HCT116 (cell line): ENCODE measurements at regions not wholly inside any gene's neighbourhood (a gene's known extent, or its start where the extent isn't known, plus 50 kb on each side); places are given as distances from the start of the nearest gene placed in this dataset.

ENCODE experiments used
- ATAC-seq: fragments of 200-7000 bp; cut with Tn5 transposase; 2 replicates; pipeline ENCODE4 v1.9.1; 2020; ENCODE audit warnings: mild to moderate bottlenecking, moderate library complexity
- BruUV-seq: library from RNA; stranded (reverse); fragments of 400-500 nt; replicated peaks from 2 replicates; lab custom pipeline; 2021; lab: Mats Ljungman, UMichigan
- CTCF ChIA-PET: fragments of 300-600 bp; sonication (Branson Sonifier 250); formaldehyde crosslinking; loops from one replicate; lab custom pipeline; 2021; ENCODE audit warnings: antibody characterized with exemption; lab: Charles Lee
- POLR2A ChIA-PET: fragments of 300-600, 350-600 bp; sonication (Branson Sonifier 250); formaldehyde crosslinking; loops from one replicate; lab custom pipeline; 2021; ENCODE audit warnings: antibody characterized with exemption; lab: Charles Lee
- RAD21 ChIA-PET, 2 experiments: fragments of 300-600 bp; sonication (Branson Sonifier 250); formaldehyde crosslinking; loops; one replicate each; lab custom pipeline; 2023; ENCODE audit warnings: low total read pairs in 2 of 2; ENCODE audit not compliant: uncharacterized antibody in 2 of 2, unreplicated experiment in 2 of 2, low non-redundant PET in 1 of 2; lab: Charles Lee
- DNase-seq: peaks from one replicate; pipeline ENCODE4 v3.0.0-alpha.2; 2010; ENCODE audit warnings: low read depth, low spot score
- H2AFZ ChIP-seq: fragments of 200-600 bp; shearing (Covaris generic), sonication (generic); 2 replicates; pipeline ENCODE4 v1.6.1; 2017; ENCODE audit warnings: low read depth, mixed run types, mixed read lengths, antibody characterized with exemption, low read length; ENCODE audit not compliant: poor library complexity, severe bottlenecking
- H3K27ac ChIP-seq: 2 replicates; pipeline ENCODE4 v1.5.1; 2012; ENCODE audit warnings: low read depth, low read length
- H3K27me3 ChIP-seq: fragments of 200-600 bp; sonication (generic); 2 replicates; pipeline ENCODE4 v1.6.1; 2016; ENCODE audit warnings: mixed run types, low read length, mixed read lengths; ENCODE audit not compliant: insufficient read depth
- H3K36me3 ChIP-seq, 2 experiments: fragments of 200-500 bp in 1 of 2; fragments of 200-600 bp in 1 of 2; sonication (Bioruptor generic) in 1 of 2; sonication (generic) in 1 of 2; 2 replicates each; pipeline versions ENCODE4 v1.5.1 to v1.6.1; 2014 to 2016; ENCODE audit warnings: low read length in 2 of 2, inconsistent platforms in 1 of 2, mixed read lengths in 1 of 2, mixed run types in 1 of 2; ENCODE audit not compliant: insufficient read depth in 2 of 2, control insufficient read depth in 1 of 2
- H3K4me1 ChIP-seq, 2 experiments: fragments of 200-600 bp in 1 of 2; sonication (generic) in 1 of 2; 2 replicates each; pipeline versions ENCODE4 v1.5.1 to v1.6.1; 2012 to 2017; ENCODE audit warnings: low read length in 2 of 2, inconsistent platforms in 1 of 2, mild to moderate bottlenecking in 1 of 2, mixed read lengths in 1 of 2, mixed run types in 1 of 2, moderate library complexity in 1 of 2; ENCODE audit not compliant: insufficient read depth in 2 of 2, control insufficient read depth in 1 of 2
- H3K4me2 ChIP-seq: fragments of 200-600 bp; sonication (generic); 2 replicates; pipeline ENCODE4 v1.6.1; 2017; ENCODE audit warnings: mixed run types, low read length, mixed read lengths
- H3K4me3 ChIP-seq, 2 experiments: fragments of 200-600 bp in 1 of 2; sonication (generic) in 1 of 2; replicated peaks in 1 of 2; 2 replicates each; pipeline ENCODE4 v1.5.1; 2011 to 2016; ENCODE audit warnings: low read length in 2 of 2, control low read depth in 1 of 2, low read depth in 1 of 2, mild to moderate bottlenecking in 1 of 2, mixed read lengths in 1 of 2, mixed run types in 1 of 2
- H3K79me2 ChIP-seq: fragments of 200-600 bp; sonication (generic); 2 replicates; pipeline ENCODE4 v1.6.1; 2017; ENCODE audit warnings: mild to moderate bottlenecking, mixed run types, low read length, moderate library complexity, mixed read lengths; ENCODE audit not compliant: insufficient read depth
- H3K9ac ChIP-seq: fragments of 200-600 bp; sonication (generic); 2 replicates; pipeline ENCODE4 v1.6.1; 2016; ENCODE audit warnings: low read length, mixed read lengths
- H3K9me2 ChIP-seq: fragments of 200-600 bp; sonication (generic), shearing (Covaris generic); 2 replicates; pipeline ENCODE4 v1.6.1; 2017; ENCODE audit warnings: mixed run types, mild to moderate bottlenecking, moderate library complexity; ENCODE audit not compliant: insufficient read depth
- H3K9me3 ChIP-seq, 2 experiments: fragments of 200-500 bp in 1 of 2; fragments of 200-600 bp in 1 of 2; sonication (Bioruptor generic) in 1 of 2; sonication (generic) in 1 of 2; 2 replicates each; pipeline ENCODE4 v1.6.1; 2014 to 2017; ENCODE audit warnings: low read length in 2 of 2, mixed read lengths in 2 of 2, inconsistent platforms in 1 of 2, low read depth in 1 of 2, mild to moderate bottlenecking in 1 of 2, mixed run types in 1 of 2, moderate library complexity in 1 of 2; ENCODE audit not compliant: control insufficient read depth in 1 of 2, insufficient read depth in 1 of 2
- H4K20me1 ChIP-seq: fragments of 200-600 bp; sonication (generic), shearing (Covaris generic); 2 replicates; pipeline ENCODE4 v1.6.1; 2017; ENCODE audit warnings: mixed run types, mild to moderate bottlenecking, moderate library complexity; ENCODE audit not compliant: insufficient read depth
- CEBPB ChIP-seq: IDR thresholded peaks from 2 replicates; pipeline ENCODE4 v1.6.1; 2012; ENCODE audit warnings: low read depth
- ELF1 ChIP-seq: IDR thresholded peaks from 2 replicates; pipeline ENCODE4 v1.6.1; 2012; ENCODE audit warnings: low read depth, borderline replicate concordance
- EZH2 ChIP-seq: fragments of 200-600 bp; sonication (generic); IDR thresholded peaks from 2 replicates; pipeline ENCODE4 v1.6.1; 2017; ENCODE audit warnings: antibody characterized with exemption, mixed run types
- EZH2phosphoT487 ChIP-seq: fragments of 200-600 bp; IDR thresholded peaks from 2 replicates; pipeline ENCODE4 v1.6.1; 2018; ENCODE audit warnings: antibody characterized with exemption, borderline replicate concordance
- FOSL1 ChIP-seq: IDR thresholded peaks from 2 replicates; pipeline ENCODE4 v1.6.1; 2012; ENCODE audit warnings: low read depth
- JUND ChIP-seq: IDR thresholded peaks from 2 replicates; pipeline ENCODE4 v1.6.1; 2012
- MAX ChIP-seq: IDR thresholded peaks from 2 replicates; pipeline ENCODE4 v1.6.1; 2012
- POLR2AphosphoS5 ChIP-seq: IDR thresholded peaks from 2 replicates; pipeline ENCODE4 v1.6.1; 2011; ENCODE audit warnings: mild to moderate bottlenecking, low read depth, low read length, moderate library complexity
- RAD21 ChIP-seq: IDR thresholded peaks from 2 replicates; pipeline ENCODE4 v1.6.1; 2012; ENCODE audit warnings: low read depth, mild to moderate bottlenecking
- REST ChIP-seq: IDR thresholded peaks from 2 replicates; pipeline ENCODE4 v1.6.1; 2012; ENCODE audit warnings: low read depth
- SIN3A ChIP-seq: IDR thresholded peaks from 2 replicates; pipeline ENCODE4 v1.6.1; 2012; ENCODE audit warnings: low read depth
- YY1 ChIP-seq: IDR thresholded peaks from 2 replicates; pipeline ENCODE4 v1.6.1; 2011; ENCODE audit warnings: low read length, low read depth, moderate library complexity, mild to moderate bottlenecking; ENCODE audit not compliant: insufficient replicate concordance; ENCODE audit errors: extremely low read depth
- intact Hi-C: fragments of 100-400 bp; cut with micrococcal nuclease; formaldehyde crosslinking; loops from 2 replicates; pipeline ENCODE4 v1.10.0; 2022
- TF ChIP-seq, protein P1 (sequence below), 3 experiments: fragments of 200-600 bp in 1 of 3; sonication (generic) in 1 of 3; IDR thresholded peaks in 2 of 3; conservative IDR thresholded peaks in 1 of 3; 2 replicates each; pipeline ENCODE4 v1.5.1; 2012 to 2017; ENCODE audit warnings: low read depth in 2 of 3, low read length in 2 of 3, antibody characterized with exemption in 1 of 3, borderline replicate concordance in 1 of 3, control low read depth in 1 of 3, mild to moderate bottlenecking in 1 of 3, mixed read lengths in 1 of 3, mixed run types in 1 of 3, moderate library complexity in 1 of 3; ENCODE audit not compliant: insufficient read depth in 1 of 3

- TF ChIP-seq, protein P1, sequence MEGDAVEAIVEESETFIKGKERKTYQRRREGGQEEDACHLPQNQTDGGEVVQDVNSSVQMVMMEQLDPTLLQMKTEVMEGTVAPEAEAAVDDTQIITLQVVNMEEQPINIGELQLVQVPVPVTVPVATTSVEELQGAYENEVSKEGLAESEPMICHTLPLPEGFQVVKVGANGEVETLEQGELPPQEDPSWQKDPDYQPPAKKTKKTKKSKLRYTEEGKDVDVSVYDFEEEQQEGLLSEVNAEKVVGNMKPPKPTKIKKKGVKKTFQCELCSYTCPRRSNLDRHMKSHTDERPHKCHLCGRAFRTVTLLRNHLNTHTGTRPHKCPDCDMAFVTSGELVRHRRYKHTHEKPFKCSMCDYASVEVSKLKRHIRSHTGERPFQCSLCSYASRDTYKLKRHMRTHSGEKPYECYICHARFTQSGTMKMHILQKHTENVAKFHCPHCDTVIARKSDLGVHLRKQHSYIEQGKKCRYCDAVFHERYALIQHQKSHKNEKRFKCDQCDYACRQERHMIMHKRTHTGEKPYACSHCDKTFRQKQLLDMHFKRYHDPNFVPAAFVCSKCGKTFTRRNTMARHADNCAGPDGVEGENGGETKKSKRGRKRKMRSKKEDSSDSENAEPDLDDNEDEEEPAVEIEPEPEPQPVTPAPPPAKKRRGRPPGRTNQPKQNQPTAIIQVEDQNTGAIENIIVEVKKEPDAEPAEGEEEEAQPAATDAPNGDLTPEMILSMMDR (IDR thresholded peaks at IDR 0.05 in 2 of 3, conservative IDR thresholded peaks at IDR 0.05 in 1 of 3; ENCODE audit: borderline replicate concordance in 1 of 3, insufficient read depth in 1 of 3, low read depth in 2 of 3, low read length in 2 of 3) = no peak
- TF ChIP-seq SIN3A = no peak
- TF ChIP-seq CEBPB = no peak
- no peak for TF ChIP-seq JUND
- no peak for TF ChIP-seq YY1
- TF ChIP-seq RAD21 = no peak
- TF ChIP-seq EZH2phosphoT487 = no peak
Observed at GRCh38 chr13:75202981-75203380, 279.0 kb downstream of the TBC1D4 start (continued).

- ChIA-PET RAD21 (no interaction called here), CTCF (no interaction called here)
- no peaks in the 10 kb centered on the region for H3K79me2 ChIP-seq
- no peaks in the 10 kb centered on the region for H3K36me3 ChIP-seq
- no peak for ATAC-seq
- intact Hi-C loops = no loop called here
- H2AFZ ChIP-seq = no peak overlapping the region
- peaks cover 27% of the 10 kb centered on the region for H3K27me3 ChIP-seq
- TF ChIP-seq ELF1 (no peak), CEBPB (no peak), FOSL1 (no peak), REST (no peak), EZH2phosphoT487 (no peak), SIN3A (no peak), RAD21 (no peak), MAX (no peak), EZH2 (no peak), POLR2AphosphoS5 (no peak), YY1 (no peak)
- TF ChIP-seq, protein P1 (IDR thresholded peaks at IDR 0.05 in 2 of 3, conservative IDR thresholded peaks at IDR 0.05 in 1 of 3; ENCODE audit: borderline replicate concordance in 1 of 3, insufficient read depth in 1 of 3, low read depth in 2 of 3, low read length in 2 of 3) = no peak
- TF ChIP-seq, all 23 proteins: peak for 0
- Histone ChIP-seq H4K20me1 (no peaks in the 10 kb centered on the region), H3K4me2 (no peak overlapping the region), H3K4me3 (no peak overlapping the region), H3K9ac (no peak overlapping the region), H3K4me1 (no peaks in the 10 kb centered on the region), H3K9me3 (no peaks in the 10 kb centered on the region), H3K9me2 (no peaks in the 10 kb centered on the region), H3K27ac (no peak overlapping the region)
- BruUV-seq = no TSS peak
- POLR2A ChIA-PET = no interaction called here
- DNase-seq = no peak
Observed at GRCh38 chr13:75197803-75198202, 284.2 kb downstream of the TBC1D4 start.
